ENCODE measurements at regions not wholly inside any gene's neighbourhood (a gene's known extent, or its start where the extent isn't known, plus 50 kb on each side); places are given as distances from the start of the nearest gene placed in this dataset.

- no peak for TF ChIP-seq CTCF (IDR thresholded peaks at IDR 0.05)
- no peak for TF ChIP-seq POLR2A (IDR thresholded peaks at IDR 0.05)
- TF ChIP-seq EP300 (IDR thresholded peaks at IDR 0.05), result no peak
- no peak for TF ChIP-seq POLR2AphosphoS5 (IDR thresholded peaks at IDR 0.05)
These were observed 179.5 kb downstream of the GPAM start for GRCh38 chr10:112004075-112004474.
